ENCODE measurements at regions not wholly inside any gene's neighbourhood (a gene's known extent, or its start where the extent isn't known, plus 50 kb on each side); places are given as distances from the start of the nearest gene placed in this dataset.

DNA sequence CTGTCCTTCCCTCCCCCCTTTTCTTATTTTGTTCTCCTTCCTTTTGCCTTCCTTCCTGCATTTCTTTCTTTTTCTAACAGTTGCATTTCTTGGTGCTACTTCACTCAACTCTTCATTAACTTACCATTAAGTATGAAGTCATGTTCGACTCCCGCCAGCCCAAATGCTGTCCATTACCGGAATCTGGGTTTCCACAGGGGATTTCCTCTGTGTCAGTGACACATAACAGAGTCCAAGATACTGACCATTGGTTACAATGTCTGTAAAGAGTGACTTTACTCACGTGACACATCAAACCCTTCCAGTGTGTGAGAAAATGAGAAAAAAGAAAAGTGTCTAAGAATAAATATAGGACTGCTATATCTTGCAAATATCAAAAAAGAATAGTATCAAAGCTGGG lies 500.0 kb upstream of the FRG1 start:
- H3K4me3 ChIP-seq (ENCODE audit: low read depth, low read length) = no peak overlapping the region
- TF ChIP-seq, protein P1, sequence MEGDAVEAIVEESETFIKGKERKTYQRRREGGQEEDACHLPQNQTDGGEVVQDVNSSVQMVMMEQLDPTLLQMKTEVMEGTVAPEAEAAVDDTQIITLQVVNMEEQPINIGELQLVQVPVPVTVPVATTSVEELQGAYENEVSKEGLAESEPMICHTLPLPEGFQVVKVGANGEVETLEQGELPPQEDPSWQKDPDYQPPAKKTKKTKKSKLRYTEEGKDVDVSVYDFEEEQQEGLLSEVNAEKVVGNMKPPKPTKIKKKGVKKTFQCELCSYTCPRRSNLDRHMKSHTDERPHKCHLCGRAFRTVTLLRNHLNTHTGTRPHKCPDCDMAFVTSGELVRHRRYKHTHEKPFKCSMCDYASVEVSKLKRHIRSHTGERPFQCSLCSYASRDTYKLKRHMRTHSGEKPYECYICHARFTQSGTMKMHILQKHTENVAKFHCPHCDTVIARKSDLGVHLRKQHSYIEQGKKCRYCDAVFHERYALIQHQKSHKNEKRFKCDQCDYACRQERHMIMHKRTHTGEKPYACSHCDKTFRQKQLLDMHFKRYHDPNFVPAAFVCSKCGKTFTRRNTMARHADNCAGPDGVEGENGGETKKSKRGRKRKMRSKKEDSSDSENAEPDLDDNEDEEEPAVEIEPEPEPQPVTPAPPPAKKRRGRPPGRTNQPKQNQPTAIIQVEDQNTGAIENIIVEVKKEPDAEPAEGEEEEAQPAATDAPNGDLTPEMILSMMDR (IDR thresholded peaks at IDR 0.05; ENCODE audit: borderline replicate concordance, insufficient read depth, low read depth, low read length) = no peak

DNA sequence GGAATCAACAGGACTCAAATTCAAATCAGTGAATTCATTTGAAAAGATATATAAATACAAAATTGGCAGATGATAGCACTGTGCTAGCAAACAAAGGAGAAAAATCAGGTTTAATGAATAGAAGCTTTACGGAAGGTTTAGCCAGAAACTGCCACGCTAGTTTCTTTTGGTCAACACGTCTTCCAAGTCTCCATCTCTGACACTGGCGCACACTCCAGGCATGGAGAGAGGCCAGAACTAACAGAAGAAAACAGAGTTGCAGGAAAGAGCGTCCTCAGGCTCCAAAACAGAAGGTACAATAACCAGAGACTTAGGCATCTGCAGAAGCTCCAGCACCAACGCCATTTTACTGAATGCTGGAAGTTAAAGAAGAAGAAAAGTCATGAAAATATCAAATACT lies 497.3 kb upstream of the FRG1 start:
- TF ChIP-seq, protein P1 (IDR thresholded peaks at IDR 0.05; ENCODE audit: borderline replicate concordance, insufficient read depth, low read depth, low read length) = no peak
- H3K4me3 ChIP-seq (ENCODE audit: low read depth, low read length) = no peak overlapping the region

DNA sequence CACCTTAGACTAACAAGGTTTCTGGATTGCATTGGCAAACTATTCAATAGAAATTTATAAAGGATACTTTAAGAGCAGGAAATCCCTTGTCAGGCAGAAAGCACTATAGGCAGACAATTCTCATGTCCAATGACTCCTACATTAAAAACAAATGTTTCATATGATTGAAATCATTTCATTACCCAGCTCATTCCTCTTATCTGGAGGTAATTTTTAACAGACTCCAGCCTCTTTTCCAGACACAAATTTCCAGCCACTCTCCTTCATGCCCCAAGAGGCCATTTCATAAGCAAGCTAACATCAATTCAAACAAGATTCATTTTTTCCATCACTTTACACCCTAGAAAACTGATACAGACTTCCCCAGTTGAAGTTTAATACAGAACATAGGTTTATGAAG lies 495.1 kb upstream of the FRG1 start:
- H3K4me3 ChIP-seq (ENCODE audit: low read depth, low read length) = no peak overlapping the region
- TF ChIP-seq, protein P1 (IDR thresholded peaks at IDR 0.05; ENCODE audit: borderline replicate concordance, insufficient read depth, low read depth, low read length) = no peak

DNA sequence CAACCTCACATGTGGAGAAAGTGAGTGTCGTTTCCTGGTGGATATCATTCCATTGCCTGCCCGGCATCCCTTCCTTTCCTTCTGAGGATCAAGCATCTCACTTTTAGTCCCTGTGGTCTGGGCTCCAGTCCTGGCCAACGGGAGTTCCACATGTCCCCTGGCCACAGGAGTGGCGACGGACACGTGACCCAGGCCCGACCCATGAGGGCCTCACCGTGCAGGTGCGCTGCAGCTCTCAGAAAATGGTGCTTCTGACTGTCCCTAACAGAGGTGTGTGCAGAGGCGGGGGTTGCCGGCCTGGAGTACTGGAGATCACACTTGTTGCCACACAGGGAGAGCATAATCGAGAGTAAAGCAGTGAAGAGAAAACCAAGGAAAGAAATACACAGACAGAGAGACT lies 476.9 kb upstream of the FRG1 start:
- TF ChIP-seq, protein P1 (IDR thresholded peaks at IDR 0.05; ENCODE audit: borderline replicate concordance, insufficient read depth, low read depth, low read length) = no peak
- H3K4me3 ChIP-seq (ENCODE audit: low read depth, low read length) = no peak overlapping the region

DNA sequence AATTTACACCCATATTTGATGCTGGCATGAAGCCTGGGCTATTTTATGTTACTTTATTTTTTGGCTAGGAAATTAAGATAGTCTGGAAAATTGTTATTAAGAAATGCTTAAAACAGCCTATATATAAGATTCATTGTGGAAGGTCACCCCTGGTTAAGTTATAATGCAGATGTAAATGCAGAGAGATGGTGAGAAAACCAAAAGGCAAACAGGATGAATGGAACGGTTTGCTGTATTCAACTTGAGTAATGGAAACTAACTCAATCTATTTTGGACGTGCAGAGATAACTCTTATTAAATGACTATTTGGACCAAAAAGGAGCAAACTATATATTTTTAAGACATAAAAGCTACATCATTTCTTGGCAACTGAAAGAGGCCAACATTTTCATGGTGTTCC lies 446.3 kb upstream of the FRG1 start:
- H3K4me3 ChIP-seq (ENCODE audit: low read depth, low read length) = no peak overlapping the region
- TF ChIP-seq, protein P1 (IDR thresholded peaks at IDR 0.05; ENCODE audit: borderline replicate concordance, insufficient read depth, low read depth, low read length) = no peak

DNA sequence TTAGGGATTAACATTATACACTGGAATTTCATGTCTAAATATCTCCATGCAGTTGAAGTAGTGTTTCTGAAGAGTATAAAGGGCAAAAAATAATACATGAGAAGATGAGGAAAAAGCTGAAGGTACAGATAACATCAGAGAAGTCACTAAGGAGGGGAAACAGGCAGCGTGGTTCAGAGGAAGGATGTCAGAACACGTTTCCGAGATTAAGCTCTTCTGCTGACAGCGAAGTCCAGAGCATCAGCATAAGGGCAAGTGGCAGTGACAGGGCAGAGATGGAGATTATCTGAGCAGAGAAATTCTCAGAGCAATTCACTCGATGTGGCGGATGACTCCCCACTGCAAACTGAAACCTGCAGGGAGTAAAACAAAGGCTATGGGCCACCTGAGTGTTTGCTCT lies 443.2 kb upstream of the FRG1 start:
- TF ChIP-seq, protein P1 (IDR thresholded peaks at IDR 0.05; ENCODE audit: borderline replicate concordance, insufficient read depth, low read depth, low read length) = no peak
- H3K4me3 ChIP-seq (ENCODE audit: low read depth, low read length) = no peak overlapping the region

DNA sequence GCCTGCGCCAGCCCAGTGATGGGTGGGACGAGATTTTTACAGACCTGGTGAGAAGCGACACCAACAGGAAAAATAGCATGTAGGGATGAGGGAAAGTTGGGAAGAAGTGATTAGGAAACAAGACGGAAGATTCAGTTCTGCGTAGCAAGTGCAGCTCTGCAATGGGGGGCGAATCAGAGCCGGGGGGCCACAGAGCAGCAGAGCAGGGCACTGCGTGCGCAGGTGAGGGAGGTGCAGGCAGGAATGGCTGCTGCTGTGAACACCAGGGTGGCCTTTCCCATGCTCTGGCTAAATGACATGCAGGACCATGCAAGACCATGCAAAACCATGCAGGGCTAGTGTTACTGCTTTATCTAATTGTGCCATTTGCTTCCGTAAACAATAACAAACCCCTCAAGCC lies 442.7 kb upstream of the FRG1 start:
- H3K4me3 ChIP-seq (ENCODE audit: low read depth, low read length) = no peak overlapping the region
- TF ChIP-seq, protein P1 (IDR thresholded peaks at IDR 0.05; ENCODE audit: borderline replicate concordance, insufficient read depth, low read depth, low read length) = no peak

All from GM12875 (cell line).